COLO829 (cell line): ENCODE measurements at regions not wholly inside any gene's neighbourhood (a gene's known extent, or its start where the extent isn't known, plus 50 kb on each side); places are given as distances from the start of the nearest gene placed in this dataset.
A peak's percentile ranks its signal among the peaks of the same experiment; 100 is the strongest.

ENCODE experiments used
- DNase-seq: peaks from one replicate; pipeline ENCODE4 v3.0.0; 2012; ENCODE audit warnings: low spot score

GRCh38 chr9:13896922-13897835 lies 416.8 kb downstream of the NFIB start:
- peak; percentile 2 for DNase-seq

- DNase-seq = no peak
Observed at GRCh38 chr9:13896047-13896446, 417.9 kb downstream of the NFIB start.

GRCh38 chr9:13885258-13885657 lies 428.7 kb downstream of the NFIB start:
- DNase-seq = no peak

- DNase-seq = no peak
Observed at GRCh38 chr9:13879981-13880380, 434.0 kb downstream of the NFIB start.

GRCh38 chr9:13879011-13879410 lies 434.9 kb downstream of the NFIB start:
- no peak for DNase-seq

GRCh38 chr9:13878241-13878711 lies 435.7 kb downstream of the NFIB start:
- no peak for DNase-seq

- no peak for DNase-seq
Observed at GRCh38 chr9:13876741-13877140, 437.2 kb downstream of the NFIB start.

GRCh38 chr9:13873203-13873602 lies 440.7 kb downstream of the NFIB start:
- no peak for DNase-seq

- no peak for DNase-seq
Observed at GRCh38 chr9:13868336-13868735, 445.6 kb downstream of the NFIB start.

GRCh38 chr9:13865869-13866268 lies 448.1 kb downstream of the NFIB start:
- DNase-seq = no peak

GRCh38 chr9:13863112-13863511 lies 450.8 kb downstream of the NFIB start:
- no peak for DNase-seq

GRCh38 chr9:13862654-13863053 lies 451.3 kb downstream of the NFIB start:
- DNase-seq = no peak

GRCh38 chr9:13860946-13861640 lies 452.8 kb downstream of the NFIB start:
- no peak for DNase-seq

- no peak for DNase-seq
Observed at GRCh38 chr9:13860019-13860418, 453.9 kb downstream of the NFIB start.

GRCh38 chr9:13857521-13857920 lies 456.4 kb downstream of the NFIB start:
- DNase-seq = no peak

GRCh38 chr9:13847270-13847669 lies 466.7 kb downstream of the NFIB start:
- no peak for DNase-seq

GRCh38 chr9:13845460-13845859 lies 468.5 kb downstream of the NFIB start:
- no peak for DNase-seq

GRCh38 chr9:13841746-13842462 lies 472.0 kb downstream of the NFIB start:
- DNase-seq = no peak

GRCh38 chr9:13832446-13832845 lies 481.5 kb downstream of the NFIB start:
- DNase-seq = no peak

- DNase-seq = no peak
Observed at GRCh38 chr9:13823026-13823425, 490.9 kb downstream of the NFIB start.

- DNase-seq = no peak
Observed at GRCh38 chr9:13817754-13818278, 496.1 kb downstream of the NFIB start.

- DNase-seq = no peak
Observed at GRCh38 chr9:13816837-13817236, 497.1 kb downstream of the NFIB start.
